Inflammatory macrophage treated with lipopolysaccharide for 1 hour (primary cell): ENCODE measurements at regions not wholly inside any gene's neighbourhood (a gene's known extent, or its start where the extent isn't known, plus 50 kb on each side); places are given as distances from the start of the nearest gene placed in this dataset.
"Not testable (repeated sequence)": the region's sequence is repeated elsewhere in the genome, so short reads cannot be mapped to it uniquely, and the experiment has no call there.

Experiments used
- DNase-seq, 2 donors: peaks; one replicate each; pipeline ENCODE4 v3.0.0-alpha.2; 2020 to 2022

- DNase-seq, result no peak
Observed at GRCh38 chr2:107657049-107657448, 169.6 kb upstream of the RGPD4 start.

GRCh38 chr2:107663632-107664031 is 163.1 kb upstream of the RGPD4 start:
- no peak for DNase-seq

GRCh38 chr2:107669335-107669734 is 157.4 kb upstream of the RGPD4 start:
- no peak for DNase-seq

GRCh38 chr2:107681936-107682335 is 144.8 kb upstream of the RGPD4 start:
- DNase-seq, result no peak

- DNase-seq, result no peak
Observed at GRCh38 chr2:107684421-107684820, 142.3 kb upstream of the RGPD4 start.

- no peak for DNase-seq
Observed at GRCh38 chr2:107685421-107685986, 141.2 kb upstream of the RGPD4 start.

GRCh38 chr2:107687073-107687472 is 139.6 kb upstream of the RGPD4 start:
- DNase-seq, result no peak

- DNase-seq, result no peak
Observed at GRCh38 chr2:107688135-107688534, 138.6 kb upstream of the RGPD4 start.

GRCh38 chr2:107693604-107694003 is 133.1 kb upstream of the RGPD4 start:
- DNase-seq, result no peak

GRCh38 chr2:107694667-107695066 is 132.0 kb upstream of the RGPD4 start:
- DNase-seq, result no peak

GRCh38 chr2:107697385-107697784 is 129.3 kb upstream of the RGPD4 start:
- no peak for DNase-seq

GRCh38 chr2:107698861-107699260 is 127.8 kb upstream of the RGPD4 start:
- no peak for DNase-seq

- no peak for DNase-seq
Observed at GRCh38 chr2:107700073-107700472, 126.6 kb upstream of the RGPD4 start.

GRCh38 chr2:107711941-107712340 is 114.8 kb upstream of the RGPD4 start:
- DNase-seq, result no peak

GRCh38 chr2:107712857-107713256 is 113.8 kb upstream of the RGPD4 start:
- no peak for DNase-seq

- no peak for DNase-seq
Observed at GRCh38 chr2:107717661-107718060, 109.0 kb upstream of the RGPD4 start.

- DNase-seq, result no peak
Observed at GRCh38 chr2:107719141-107719540, 107.6 kb upstream of the RGPD4 start.

- no peak for DNase-seq
Observed at GRCh38 chr2:107719836-107720235, 106.9 kb upstream of the RGPD4 start.

GRCh38 chr2:107721178-107721577 is 105.5 kb upstream of the RGPD4 start:
- DNase-seq, result no peak

GRCh38 chr2:107721586-107721985 is 105.1 kb upstream of the RGPD4 start:
- DNase-seq, result no peak

GRCh38 chr2:107725824-107726223 is 100.9 kb upstream of the RGPD4 start:
- DNase-seq, result not testable (repeated sequence)

- DNase-seq, result no peak
Observed at GRCh38 chr2:107727318-107727717, 99.4 kb upstream of the RGPD4 start.

GRCh38 chr2:107728586-107728985 is 98.1 kb upstream of the RGPD4 start:
- DNase-seq, result no peak

- DNase-seq, result no peak
Observed at GRCh38 chr2:107729440-107729839, 97.3 kb upstream of the RGPD4 start.

- DNase-seq, result no peak
Observed at GRCh38 chr2:107730898-107731297, 95.8 kb upstream of the RGPD4 start.

GRCh38 chr2:107731435-107731834 is 95.3 kb upstream of the RGPD4 start:
- DNase-seq, result no peak
